ENCODE measurements at regions not wholly inside any gene's neighbourhood (a gene's known extent, or its start where the extent isn't known, plus 50 kb on each side); places are given as distances from the start of the nearest gene placed in this dataset.

DNA sequence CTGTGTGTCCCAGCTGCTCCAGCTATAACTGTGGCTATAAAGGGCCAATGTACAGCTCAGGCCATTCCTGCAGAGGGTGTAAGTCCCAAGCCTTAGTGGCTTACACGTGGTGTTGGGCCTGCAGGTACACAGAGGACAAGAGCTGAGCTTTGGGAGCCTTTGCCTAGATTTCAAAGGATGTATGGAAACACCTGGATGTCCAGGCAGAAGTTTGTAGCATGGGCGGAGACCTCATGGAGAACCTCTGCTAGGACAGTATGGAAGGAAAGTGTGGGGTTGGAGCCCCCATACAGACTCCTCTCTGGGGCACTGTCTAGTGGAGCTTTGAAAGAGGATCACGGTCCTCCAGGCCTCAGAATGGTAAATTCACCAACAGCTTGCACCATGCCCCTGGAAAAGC is 113.9 kb downstream of the RGS21 start:
- TF ChIP-seq, protein P1, sequence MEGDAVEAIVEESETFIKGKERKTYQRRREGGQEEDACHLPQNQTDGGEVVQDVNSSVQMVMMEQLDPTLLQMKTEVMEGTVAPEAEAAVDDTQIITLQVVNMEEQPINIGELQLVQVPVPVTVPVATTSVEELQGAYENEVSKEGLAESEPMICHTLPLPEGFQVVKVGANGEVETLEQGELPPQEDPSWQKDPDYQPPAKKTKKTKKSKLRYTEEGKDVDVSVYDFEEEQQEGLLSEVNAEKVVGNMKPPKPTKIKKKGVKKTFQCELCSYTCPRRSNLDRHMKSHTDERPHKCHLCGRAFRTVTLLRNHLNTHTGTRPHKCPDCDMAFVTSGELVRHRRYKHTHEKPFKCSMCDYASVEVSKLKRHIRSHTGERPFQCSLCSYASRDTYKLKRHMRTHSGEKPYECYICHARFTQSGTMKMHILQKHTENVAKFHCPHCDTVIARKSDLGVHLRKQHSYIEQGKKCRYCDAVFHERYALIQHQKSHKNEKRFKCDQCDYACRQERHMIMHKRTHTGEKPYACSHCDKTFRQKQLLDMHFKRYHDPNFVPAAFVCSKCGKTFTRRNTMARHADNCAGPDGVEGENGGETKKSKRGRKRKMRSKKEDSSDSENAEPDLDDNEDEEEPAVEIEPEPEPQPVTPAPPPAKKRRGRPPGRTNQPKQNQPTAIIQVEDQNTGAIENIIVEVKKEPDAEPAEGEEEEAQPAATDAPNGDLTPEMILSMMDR (IDR thresholded peaks at IDR 0.05 in 2 of 3, conservative IDR thresholded peaks at IDR 0.05 in 1 of 3; ENCODE audit: control insufficient read depth in 2 of 3, extremely low read depth in 1 of 3, insufficient read depth in 1 of 3, low read depth in 3 of 3, low read length in 3 of 3): no peak
- TF ChIP-seq RAD21 (IDR thresholded peaks at IDR 0.05; ENCODE audit: insufficient read depth, low read depth, low read length): no peak
